Osteoblast (primary cell): ENCODE measurements at regions not wholly inside any gene's neighbourhood (a gene's known extent, or its start where the extent isn't known, plus 50 kb on each side); places are given as distances from the start of the nearest gene placed in this dataset.

ENCODE experiments used
- DNase-seq: peaks from one replicate; pipeline ENCODE4 v3.0.0; 2011; ENCODE audit warnings: low spot score, mixed read lengths; ENCODE audit not compliant: insufficient read length; ENCODE audit errors: missing footprints
- H2AFZ ChIP-seq: 2 replicates; pipeline ENCODE4 v1.6.0; 2011; ENCODE audit warnings: mild to moderate bottlenecking, low read length
- H3K27ac ChIP-seq: 2 replicates; pipeline ENCODE4 v1.5.1; 2011; ENCODE audit warnings: mild to moderate bottlenecking, low read depth, low read length, moderate library complexity
- H3K27me3 ChIP-seq: 2 replicates; pipeline ENCODE4 v1.6.0; 2012; ENCODE audit warnings: mild to moderate bottlenecking, control low read depth, inconsistent platforms, low read length, moderate library complexity; ENCODE audit not compliant: insufficient read depth
- H3K36me3 ChIP-seq: 2 replicates; pipeline ENCODE4 v1.5.1; 2011; ENCODE audit warnings: mild to moderate bottlenecking, low read length, control low read depth, moderate library complexity; ENCODE audit not compliant: insufficient read depth
- H3K4me1 ChIP-seq: 2 replicates; pipeline ENCODE4 v1.5.1; 2011; ENCODE audit warnings: mild to moderate bottlenecking, low read length, control low read depth, moderate library complexity; ENCODE audit not compliant: insufficient read depth
- H3K4me2 ChIP-seq: 2 replicates; pipeline ENCODE4 v1.6.0; 2011; ENCODE audit warnings: mild to moderate bottlenecking, low read length; ENCODE audit not compliant: insufficient read depth
- H3K4me3 ChIP-seq: fragments of 200-600 bp; sonication (generic); 3 replicates; pipeline ENCODE4 v1.5.1; 2012; ENCODE audit warnings: mild to moderate bottlenecking, low read length, inconsistent platforms; ENCODE audit not compliant: insufficient read depth
- H3K79me2 ChIP-seq: 2 replicates; pipeline ENCODE4 v1.6.0; 2012; ENCODE audit warnings: mild to moderate bottlenecking, low read length, control low read depth, inconsistent platforms; ENCODE audit not compliant: insufficient read depth
- H3K9me3 ChIP-seq: 2 replicates; pipeline ENCODE4 v1.5.1; 2011; ENCODE audit warnings: low read depth, low read length, control low read depth
- H4K20me1 ChIP-seq: 2 replicates; pipeline ENCODE4 v1.6.0; 2012; ENCODE audit warnings: mild to moderate bottlenecking, low read length, control low read depth; ENCODE audit not compliant: insufficient read depth
- TF ChIP-seq, protein P1 (sequence below): IDR thresholded peaks from 2 replicates; pipeline ENCODE4 v1.5.1; 2011; ENCODE audit warnings: mild to moderate bottlenecking, low read depth, low read length, moderate library complexity; ENCODE audit errors: extremely low read depth

DNA sequence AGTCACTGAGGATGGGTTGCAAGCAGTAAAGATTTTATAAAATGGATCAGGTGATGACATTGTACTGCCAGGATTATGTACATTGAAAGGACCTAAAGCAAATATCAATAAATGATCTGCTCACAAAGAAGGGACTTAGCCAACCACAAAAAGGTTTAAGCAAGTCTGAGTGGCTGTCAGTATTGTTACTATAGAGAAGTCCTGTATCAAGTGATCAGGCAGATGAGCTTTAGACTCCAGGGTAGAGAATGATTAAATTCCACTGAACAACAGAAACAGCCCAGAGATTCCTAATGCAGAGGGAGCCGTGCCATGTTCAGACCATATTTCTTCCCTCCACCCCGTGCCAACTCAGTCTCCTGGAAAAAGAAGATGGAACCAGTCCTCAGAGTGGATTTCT is 138.9 kb downstream of the SETD4 start:
- H3K4me2 ChIP-seq: no peak overlapping the region
- H3K27ac ChIP-seq: no peak overlapping the region
- H3K9me3 ChIP-seq: peaks cover 2% of the 10 kb centered on the region
- H3K36me3 ChIP-seq: no peaks in the 10 kb centered on the region
- H3K27me3 ChIP-seq: peaks cover 11% of the 10 kb centered on the region
- H3K4me3 ChIP-seq: no peak overlapping the region
- DNase-seq: no peak
- TF ChIP-seq, protein P1, sequence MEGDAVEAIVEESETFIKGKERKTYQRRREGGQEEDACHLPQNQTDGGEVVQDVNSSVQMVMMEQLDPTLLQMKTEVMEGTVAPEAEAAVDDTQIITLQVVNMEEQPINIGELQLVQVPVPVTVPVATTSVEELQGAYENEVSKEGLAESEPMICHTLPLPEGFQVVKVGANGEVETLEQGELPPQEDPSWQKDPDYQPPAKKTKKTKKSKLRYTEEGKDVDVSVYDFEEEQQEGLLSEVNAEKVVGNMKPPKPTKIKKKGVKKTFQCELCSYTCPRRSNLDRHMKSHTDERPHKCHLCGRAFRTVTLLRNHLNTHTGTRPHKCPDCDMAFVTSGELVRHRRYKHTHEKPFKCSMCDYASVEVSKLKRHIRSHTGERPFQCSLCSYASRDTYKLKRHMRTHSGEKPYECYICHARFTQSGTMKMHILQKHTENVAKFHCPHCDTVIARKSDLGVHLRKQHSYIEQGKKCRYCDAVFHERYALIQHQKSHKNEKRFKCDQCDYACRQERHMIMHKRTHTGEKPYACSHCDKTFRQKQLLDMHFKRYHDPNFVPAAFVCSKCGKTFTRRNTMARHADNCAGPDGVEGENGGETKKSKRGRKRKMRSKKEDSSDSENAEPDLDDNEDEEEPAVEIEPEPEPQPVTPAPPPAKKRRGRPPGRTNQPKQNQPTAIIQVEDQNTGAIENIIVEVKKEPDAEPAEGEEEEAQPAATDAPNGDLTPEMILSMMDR: no peak
- no peaks in the 10 kb centered on the region for H4K20me1 ChIP-seq
- no peak overlapping the region for H2AFZ ChIP-seq
- no peaks in the 10 kb centered on the region for H3K79me2 ChIP-seq
- H3K4me1 ChIP-seq: peaks cover 6% of the 10 kb centered on the region

DNA sequence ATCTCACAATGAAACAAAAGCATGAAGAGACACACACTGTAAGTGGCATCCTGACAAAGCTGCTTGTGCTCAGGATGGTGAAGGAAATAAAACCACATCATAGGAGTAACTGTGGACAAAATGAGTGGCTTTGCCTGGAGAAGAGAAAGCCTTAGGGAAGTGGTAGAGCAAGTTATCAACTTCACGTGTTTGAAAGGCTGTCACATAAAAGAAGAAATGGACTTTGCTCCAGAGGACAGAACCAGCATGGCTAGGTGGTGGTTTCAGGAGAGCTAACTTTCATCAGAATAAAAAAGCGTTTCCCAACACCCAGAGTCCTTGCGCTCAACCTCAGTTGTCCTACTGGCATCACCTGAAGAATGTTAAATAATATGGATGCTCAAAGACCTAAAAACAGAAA is 139.9 kb downstream of the SETD4 start:
- peaks cover 11% of the 10 kb centered on the region for H3K27me3 ChIP-seq
- H3K4me1 ChIP-seq: peaks cover 3% of the 10 kb centered on the region
- no peaks in the 10 kb centered on the region for H3K79me2 ChIP-seq
- H3K36me3 ChIP-seq: no peaks in the 10 kb centered on the region
- H4K20me1 ChIP-seq: no peaks in the 10 kb centered on the region
- DNase-seq: no peak
- no peak overlapping the region for H2AFZ ChIP-seq
- H3K4me3 ChIP-seq: no peak overlapping the region
- no peak overlapping the region for H3K27ac ChIP-seq
- peaks cover 2% of the 10 kb centered on the region for H3K9me3 ChIP-seq
- H3K4me2 ChIP-seq: no peak overlapping the region
- TF ChIP-seq, protein P1: no peak

DNA sequence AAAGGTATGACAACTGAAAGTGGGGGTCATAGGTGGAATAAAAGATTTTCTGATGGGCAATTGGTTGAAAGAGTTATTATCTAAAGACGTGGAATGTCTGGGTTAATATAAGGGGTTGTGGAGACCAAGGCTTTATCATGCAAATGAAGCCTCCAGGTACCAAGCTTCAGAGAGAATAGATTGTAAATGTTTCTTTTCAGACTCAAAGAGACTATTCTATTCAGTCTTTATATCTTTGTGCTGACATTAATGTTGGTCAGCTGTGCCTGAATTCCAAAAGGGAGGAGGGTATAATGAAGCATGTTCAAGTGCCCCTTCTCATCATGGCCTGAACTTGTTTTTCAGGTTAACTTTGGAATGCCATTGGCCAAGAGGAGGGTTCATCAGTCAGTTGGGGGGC is 145.3 kb downstream of the SETD4 start:
- H2AFZ ChIP-seq: no peak overlapping the region
- no peaks in the 10 kb centered on the region for H4K20me1 ChIP-seq
- no peak overlapping the region for H3K4me2 ChIP-seq
- TF ChIP-seq, protein P1: no peak
- H3K4me1 ChIP-seq: no peaks in the 10 kb centered on the region
- H3K36me3 ChIP-seq: no peaks in the 10 kb centered on the region
- no peak overlapping the region for H3K4me3 ChIP-seq
- H3K27ac ChIP-seq: no peak overlapping the region
- no peak for DNase-seq
- H3K79me2 ChIP-seq: no peaks in the 10 kb centered on the region
- peaks cover 2% of the 10 kb centered on the region for H3K9me3 ChIP-seq
- H3K27me3 ChIP-seq: peaks cover 12% of the 10 kb centered on the region

DNA sequence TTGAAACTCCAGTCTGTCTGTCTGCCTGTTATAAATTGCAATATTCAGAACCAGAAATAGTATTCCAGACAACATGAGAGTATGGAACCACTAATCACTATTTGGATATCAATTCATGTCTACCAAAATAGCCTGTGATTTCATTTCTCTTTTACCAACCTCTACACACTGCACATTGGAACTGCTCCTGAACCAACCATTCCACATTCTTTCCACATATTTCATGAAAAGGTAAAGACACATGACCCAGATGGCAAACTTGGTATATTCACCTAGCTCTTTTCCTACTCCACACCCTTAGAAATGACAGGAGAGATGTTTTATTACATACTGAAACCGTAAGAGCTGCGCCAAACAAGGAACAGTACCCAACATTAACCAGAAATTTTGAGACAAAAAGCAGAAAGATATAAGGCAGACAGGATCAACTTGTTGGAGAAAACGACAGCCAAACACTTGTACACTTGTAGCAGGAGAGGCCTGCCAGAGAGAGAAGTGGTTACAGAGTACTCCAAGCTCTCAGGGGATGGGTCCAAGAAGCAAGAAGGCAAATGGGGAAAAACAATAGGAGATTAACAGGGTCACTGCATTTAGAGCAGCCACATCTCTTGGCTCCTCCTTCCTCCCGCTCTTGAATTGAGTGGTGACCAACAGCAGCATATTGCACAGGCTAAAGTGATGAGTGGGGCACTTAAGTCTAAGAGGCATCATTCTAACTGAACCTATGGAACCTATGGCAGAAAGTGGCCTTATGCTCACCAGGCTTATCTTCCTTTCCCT is 148.7 kb downstream of the SETD4 start:
- Histone ChIP-seq H3K27me3 (peaks cover 3% of the 10 kb centered on the region), H3K79me2 (no peaks in the 10 kb centered on the region), H2AFZ (no peak overlapping the region), H3K4me2 (no peak overlapping the region), H3K27ac (no peak overlapping the region), H3K4me3 (no peak overlapping the region), H3K36me3 (no peaks in the 10 kb centered on the region), H4K20me1 (no peaks in the 10 kb centered on the region), H3K4me1 (peaks cover 3% of the 10 kb centered on the region), H3K9me3 (no peaks in the 10 kb centered on the region)
- TF ChIP-seq, protein P1: no peak
- DNase-seq: no peak
